HepG2 (cell line): ENCODE measurements at regions not wholly inside any gene's neighbourhood (a gene's known extent, or its start where the extent isn't known, plus 50 kb on each side); places are given as distances from the start of the nearest gene placed in this dataset.

Experiments
- ZSCAN29 ChIP-seq: sonication (generic); formaldehyde crosslinking; conservative IDR thresholded peaks from 2 replicates; pipeline ENCODE4 v1.4.0; 2020; ENCODE audit warnings: mild to moderate bottlenecking, missing genetic modification reagents
- TF ChIP-seq, protein P1 (sequence below): sonication (generic); formaldehyde crosslinking; IDR thresholded peaks from 2 replicates; pipeline ENCODE4 v1.4.0; 2020; ENCODE audit warnings: missing genetic modification reagents

DNA sequence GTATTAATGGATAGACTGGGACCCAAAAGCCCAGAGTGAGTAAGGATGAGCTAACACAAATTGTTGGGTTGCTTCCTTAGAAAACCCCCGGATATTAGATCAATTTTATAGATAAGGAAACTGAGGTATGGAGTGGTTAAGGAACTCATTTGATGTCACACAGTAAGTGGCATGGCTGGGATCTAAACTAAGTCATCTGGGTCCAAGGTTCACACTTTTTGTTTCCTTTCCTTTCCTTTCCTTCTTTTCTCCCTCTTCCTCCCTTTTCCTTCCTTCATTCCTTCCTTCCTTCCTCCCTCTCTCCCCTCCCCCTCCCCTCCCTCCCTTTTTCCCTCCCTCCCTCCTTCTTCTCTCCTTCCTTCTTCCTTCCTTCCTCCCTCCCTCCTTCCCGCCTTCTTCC lies 469.5 kb downstream of the TYW1 start:
- TF ChIP-seq ZSCAN29 (CRISPR knock-in tag): no peak
- TF ChIP-seq, protein P1, sequence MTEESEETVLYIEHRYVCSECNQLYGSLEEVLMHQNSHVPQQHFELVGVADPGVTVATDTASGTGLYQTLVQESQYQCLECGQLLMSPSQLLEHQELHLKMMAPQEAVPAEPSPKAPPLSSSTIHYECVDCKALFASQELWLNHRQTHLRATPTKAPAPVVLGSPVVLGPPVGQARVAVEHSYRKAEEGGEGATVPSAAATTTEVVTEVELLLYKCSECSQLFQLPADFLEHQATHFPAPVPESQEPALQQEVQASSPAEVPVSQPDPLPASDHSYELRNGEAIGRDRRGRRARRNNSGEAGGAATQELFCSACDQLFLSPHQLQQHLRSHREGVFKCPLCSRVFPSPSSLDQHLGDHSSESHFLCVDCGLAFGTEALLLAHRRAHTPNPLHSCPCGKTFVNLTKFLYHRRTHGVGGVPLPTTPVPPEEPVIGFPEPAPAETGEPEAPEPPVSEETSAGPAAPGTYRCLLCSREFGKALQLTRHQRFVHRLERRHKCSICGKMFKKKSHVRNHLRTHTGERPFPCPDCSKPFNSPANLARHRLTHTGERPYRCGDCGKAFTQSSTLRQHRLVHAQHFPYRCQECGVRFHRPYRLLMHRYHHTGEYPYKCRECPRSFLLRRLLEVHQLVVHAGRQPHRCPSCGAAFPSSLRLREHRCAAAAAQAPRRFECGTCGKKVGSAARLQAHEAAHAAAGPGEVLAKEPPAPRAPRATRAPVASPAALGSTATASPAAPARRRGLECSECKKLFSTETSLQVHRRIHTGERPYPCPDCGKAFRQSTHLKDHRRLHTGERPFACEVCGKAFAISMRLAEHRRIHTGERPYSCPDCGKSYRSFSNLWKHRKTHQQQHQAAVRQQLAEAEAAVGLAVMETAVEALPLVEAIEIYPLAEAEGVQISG (CRISPR knock-in tag): no peak
